Muscle of back (tissue), 3 donors: ENCODE measurements at regions not wholly inside any gene's neighbourhood (a gene's known extent, or its start where the extent isn't known, plus 50 kb on each side); places are given as distances from the start of the nearest gene placed in this dataset.
"Not testable (repeated sequence)": the region's sequence is repeated elsewhere in the genome, so short reads cannot be mapped to it uniquely, and the experiment has no call there.

Source experiments
- DNase-seq, 3 donors: peaks; one replicate each; pipeline versions ENCODE4 v3.0.0 to v3.0.0-alpha.2; 2013

DNA sequence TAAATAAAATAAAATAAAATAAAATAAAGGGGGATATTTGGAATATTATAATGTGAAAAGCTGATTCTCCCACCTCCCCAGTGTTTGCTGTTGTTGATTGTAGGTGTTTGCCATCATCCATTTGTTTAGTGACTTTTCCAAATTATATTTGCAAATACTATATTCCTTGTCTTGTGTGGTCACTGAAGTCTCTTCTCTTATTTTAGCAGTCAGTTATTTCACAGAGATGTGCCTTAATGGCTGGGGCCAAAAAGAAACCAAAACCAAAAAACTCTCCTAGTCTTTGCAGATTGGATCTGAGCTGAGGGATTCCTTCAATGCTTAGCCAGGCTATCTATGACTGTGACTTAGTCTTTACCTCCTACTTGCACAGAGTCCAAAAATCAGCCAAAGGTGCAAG lies 70.9 kb upstream of the ZNF169 start:
- DNase-seq = no peak

DNA sequence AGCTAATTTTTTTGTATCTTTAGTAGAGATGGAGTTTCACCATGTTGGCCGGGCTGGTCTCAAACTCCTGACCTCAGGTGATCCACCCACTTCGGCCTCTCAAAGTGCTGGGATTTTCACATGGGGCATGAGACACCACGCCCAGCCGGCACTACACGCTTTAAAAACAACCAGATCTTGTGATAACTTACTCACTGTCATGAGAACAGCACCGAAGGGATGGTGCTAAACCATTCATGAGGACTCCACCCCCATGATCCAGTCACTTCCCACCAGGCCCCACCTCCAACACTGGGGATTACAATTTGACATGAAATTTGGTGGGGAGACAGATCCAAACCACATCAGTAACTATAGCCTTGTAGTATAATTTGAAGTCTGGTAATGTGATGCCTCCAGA lies 67.4 kb upstream of the ZNF169 start:
- DNase-seq = not testable (repeated sequence)

- no peak for DNase-seq
Observed at GRCh38 chr9:94198414-94198813, 60.7 kb upstream of the ZNF169 start.

DNA sequence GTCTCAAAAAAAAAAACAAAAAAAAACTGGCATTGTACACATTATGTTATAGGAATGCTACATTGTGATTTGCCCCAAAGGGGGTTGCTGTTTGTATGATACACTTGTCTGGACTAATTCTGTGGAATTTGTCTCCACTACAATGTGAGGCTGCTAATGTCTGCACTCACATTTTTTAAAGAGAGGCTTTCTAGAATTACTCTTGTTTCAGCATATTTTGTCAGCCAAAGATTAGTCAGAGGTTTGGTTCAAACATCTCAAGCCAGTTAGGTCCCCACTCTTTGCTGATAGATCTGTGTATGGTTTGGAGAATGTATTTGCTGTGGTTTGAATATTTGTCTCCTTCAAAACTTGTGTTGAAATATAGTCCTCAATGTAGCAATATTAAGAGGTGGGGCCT lies 59.3 kb upstream of the ZNF169 start:
- DNase-seq = peak in 1 of 3 donors; percentile 25

GRCh38 chr9:94204174-94204573 lies 54.9 kb upstream of the ZNF169 start:
- DNase-seq = no peak

DNA sequence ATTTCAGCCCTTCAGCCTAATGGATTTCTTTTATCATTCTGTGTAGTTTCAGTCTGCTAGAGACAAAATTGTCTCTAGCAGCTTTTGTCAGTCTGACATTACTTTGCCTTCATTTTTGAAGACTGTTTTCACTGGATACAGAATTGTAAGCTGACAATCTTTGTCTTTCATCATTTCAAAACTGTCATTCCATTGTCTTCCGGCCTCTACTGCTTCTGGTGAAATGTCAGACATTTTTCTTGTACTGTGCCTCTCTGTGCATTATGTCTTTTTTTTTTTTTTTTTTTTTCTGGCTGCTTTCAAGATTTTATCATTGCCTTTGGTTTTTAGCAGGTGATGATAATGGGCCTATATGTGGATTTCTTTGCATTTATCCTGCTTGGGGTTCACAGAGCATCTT lies 51.3 kb upstream of the ZNF169 start:
- DNase-seq = no peak
